ENCODE measurements at regions not wholly inside any gene's neighbourhood (a gene's known extent, or its start where the extent isn't known, plus 50 kb on each side); places are given as distances from the start of the nearest gene placed in this dataset.

GRCh38 chr13:84845907-84846619 lies 953.2 kb downstream of the SLITRK6 start:
- no peak for TF ChIP-seq SIN3A (IDR thresholded peaks at IDR 0.05; ENCODE audit: borderline replicate concordance, insufficient read depth, low read length)
- no peak for TF ChIP-seq REST (IDR thresholded peaks at IDR 0.05; ENCODE audit: insufficient read depth in 1 of 2, low read depth in 2 of 2, low read length in 2 of 2)
- TF ChIP-seq TAF1 (IDR thresholded peaks at IDR 0.05; ENCODE audit: borderline replicate concordance, insufficient read depth, low read length) = no peak
- no peak for TF ChIP-seq POLR2AphosphoS5 (IDR thresholded peaks at IDR 0.05; ENCODE audit: low read depth, low read length)
